ENCODE measurements at regions not wholly inside any gene's neighbourhood (a gene's known extent, or its start where the extent isn't known, plus 50 kb on each side); places are given as distances from the start of the nearest gene placed in this dataset.

GRCh38 chr10:78870458-78870857, 198.3 kb upstream of the ZMIZ1 start:
- DNase-seq, result no peak
- no peaks in the 10 kb centered on the region for H3K36me3 ChIP-seq (ENCODE audit: control insufficient read depth in 3 of 3, insufficient read depth in 2 of 3, low read depth in 1 of 3, low read length in 3 of 3)
- no peak for FAIRE-seq

GRCh38 chr10:78871796-78872195, 197.0 kb upstream of the ZMIZ1 start:
- no peak overlapping the region for H3K4me3 ChIP-seq (ENCODE audit: low read depth in 1 of 3, low read length in 3 of 3)
- no peaks in the 10 kb centered on the region for H3K4me1 ChIP-seq (ENCODE audit: control insufficient read depth in 3 of 3, insufficient read depth in 2 of 3, low read depth in 1 of 3, low read length in 2 of 3)
- FAIRE-seq (no peak), DNase-seq (no peak)
- H3K36me3 ChIP-seq (ENCODE audit: control insufficient read depth in 3 of 3, insufficient read depth in 2 of 3, low read depth in 1 of 3, low read length in 3 of 3), result no peaks in the 10 kb centered on the region
- 86 to 91% (median 91%) methylated on average over 3 of the region's 3 CpGs for WGBS, 3 donors
- no peaks in the 10 kb centered on the region for H3K9me3 ChIP-seq (ENCODE audit: control insufficient read depth in 2 of 2, insufficient read depth in 1 of 2, low read depth in 1 of 2, low read length in 1 of 2)
- H3K27me3 ChIP-seq (ENCODE audit: control insufficient read depth in 3 of 3, insufficient read depth in 3 of 3, low read length in 3 of 3), result peaks cover 0 to 2% (median 0%) of the 10 kb centered on the region in 3 donors
- no peak overlapping the region for H3K27ac ChIP-seq (ENCODE audit: low read depth in 1 of 3, low read length in 2 of 3)

More at GRCh38 chr10:78870458-78870857, 198.3 kb upstream of the ZMIZ1 start:
- Histone ChIP-seq H3K4me1 (ENCODE audit: control insufficient read depth in 3 of 3, insufficient read depth in 2 of 3, low read depth in 1 of 3, low read length in 2 of 3) (no peaks in the 10 kb centered on the region), H3K4me3 (ENCODE audit: low read depth in 1 of 3, low read length in 3 of 3) (no peak overlapping the region), H3K27me3 (ENCODE audit: control insufficient read depth in 3 of 3, insufficient read depth in 3 of 3, low read length in 3 of 3) (peaks cover 0 to 2% (median 0%) of the 10 kb centered on the region in 3 donors), H3K27ac (ENCODE audit: low read depth in 1 of 3, low read length in 2 of 3) (no peak overlapping the region), H3K9me3 (ENCODE audit: control insufficient read depth in 2 of 2, insufficient read depth in 1 of 2, low read depth in 1 of 2, low read length in 1 of 2) (no peaks in the 10 kb centered on the region)
- 65 to 82% (median 82%) methylated on average over 3 of the region's 3 CpGs for WGBS, 3 donors

GRCh38 chr10:78873413-78873812, 195.4 kb upstream of the ZMIZ1 start:
- FAIRE-seq, result no peak
- no peaks in the 10 kb centered on the region for H3K36me3 ChIP-seq (ENCODE audit: control insufficient read depth in 3 of 3, insufficient read depth in 2 of 3, low read depth in 1 of 3, low read length in 3 of 3)
- H3K9me3 ChIP-seq (ENCODE audit: control insufficient read depth in 2 of 2, insufficient read depth in 1 of 2, low read depth in 1 of 2, low read length in 1 of 2), result peaks cover 0 to 5% of the 10 kb centered on the region in 2 donors
- no peak overlapping the region for H3K4me3 ChIP-seq (ENCODE audit: low read depth in 1 of 3, low read length in 3 of 3)
- no peak overlapping the region for H3K27ac ChIP-seq (ENCODE audit: low read depth in 1 of 3, low read length in 2 of 3)
- no peaks in the 10 kb centered on the region for H3K4me1 ChIP-seq (ENCODE audit: control insufficient read depth in 3 of 3, insufficient read depth in 2 of 3, low read depth in 1 of 3, low read length in 2 of 3)
- no peak for DNase-seq
- WGBS, 3 donors, result 85 to 94% (median 89%) methylated on average over 5 of the region's 5 CpGs
- peaks cover 0 to 2% (median 0%) of the 10 kb centered on the region in 3 donors for H3K27me3 ChIP-seq (ENCODE audit: control insufficient read depth in 3 of 3, insufficient read depth in 3 of 3, low read length in 3 of 3)

- DNase-seq (no peak), FAIRE-seq (no peak)
- Histone ChIP-seq H3K36me3 (ENCODE audit: control insufficient read depth in 3 of 3, insufficient read depth in 2 of 3, low read depth in 1 of 3, low read length in 3 of 3) (no peaks in the 10 kb centered on the region), H3K27me3 (ENCODE audit: control insufficient read depth in 3 of 3, insufficient read depth in 3 of 3, low read length in 3 of 3) (no peaks in the 10 kb centered on the region), H3K4me1 (ENCODE audit: control insufficient read depth in 3 of 3, insufficient read depth in 2 of 3, low read depth in 1 of 3, low read length in 2 of 3) (no peaks in the 10 kb centered on the region), H3K27ac (ENCODE audit: low read depth in 1 of 3, low read length in 2 of 3) (no peak overlapping the region), H3K4me3 (ENCODE audit: low read depth in 1 of 3, low read length in 3 of 3) (no peak overlapping the region), H3K9me3 (ENCODE audit: control insufficient read depth in 2 of 2, insufficient read depth in 1 of 2, low read depth in 1 of 2, low read length in 1 of 2) (peaks cover 0 to 7% of the 10 kb centered on the region in 2 donors)
- WGBS, 3 donors, result 78 to 100% (median 85%) methylated on average over 2 of the region's 2 CpGs
Observed at GRCh38 chr10:78875331-78875877, 193.4 kb upstream of the ZMIZ1 start.

GRCh38 chr10:78875932-78876331, 192.8 kb upstream of the ZMIZ1 start:
- Histone ChIP-seq H3K27ac (ENCODE audit: low read depth in 1 of 3, low read length in 2 of 3) (no peak overlapping the region), H3K4me1 (ENCODE audit: control insufficient read depth in 3 of 3, insufficient read depth in 2 of 3, low read depth in 1 of 3, low read length in 2 of 3) (no peaks in the 10 kb centered on the region), H3K27me3 (ENCODE audit: control insufficient read depth in 3 of 3, insufficient read depth in 3 of 3, low read length in 3 of 3) (no peaks in the 10 kb centered on the region), H3K9me3 (ENCODE audit: control insufficient read depth in 2 of 2, insufficient read depth in 1 of 2, low read depth in 1 of 2, low read length in 1 of 2) (peaks cover 0 to 7% of the 10 kb centered on the region in 2 donors), H3K36me3 (ENCODE audit: control insufficient read depth in 3 of 3, insufficient read depth in 2 of 3, low read depth in 1 of 3, low read length in 3 of 3) (no peaks in the 10 kb centered on the region), H3K4me3 (ENCODE audit: low read depth in 1 of 3, low read length in 3 of 3) (no peak overlapping the region)
- DNase-seq (no peak), FAIRE-seq (no peak)
- WGBS, 3 donors, result 77 to 85% (median 82%) methylated on average over 4 of the region's 4 CpGs

- H3K27me3 ChIP-seq (ENCODE audit: control insufficient read depth in 3 of 3, insufficient read depth in 3 of 3, low read length in 3 of 3), result no peaks in the 10 kb centered on the region
- H3K27ac ChIP-seq (ENCODE audit: low read depth in 1 of 3, low read length in 2 of 3), result no peak overlapping the region
- peaks cover 0 to 7% of the 10 kb centered on the region in 2 donors for H3K9me3 ChIP-seq (ENCODE audit: control insufficient read depth in 2 of 2, insufficient read depth in 1 of 2, low read depth in 1 of 2, low read length in 1 of 2)
- FAIRE-seq (no peak), DNase-seq (no peak)
- H3K4me3 ChIP-seq (ENCODE audit: low read depth in 1 of 3, low read length in 3 of 3), result no peak overlapping the region
- WGBS, 3 donors, result 17 to 50% (median 33%) methylated on average over 4 of the region's 4 CpGs
- H3K36me3 ChIP-seq (ENCODE audit: control insufficient read depth in 3 of 3, insufficient read depth in 2 of 3, low read depth in 1 of 3, low read length in 3 of 3), result no peaks in the 10 kb centered on the region
- no peaks in the 10 kb centered on the region for H3K4me1 ChIP-seq (ENCODE audit: control insufficient read depth in 3 of 3, insufficient read depth in 2 of 3, low read depth in 1 of 3, low read length in 2 of 3)
Observed at GRCh38 chr10:78876449-78876848, 192.3 kb upstream of the ZMIZ1 start.

- peaks cover 0 to 7% of the 10 kb centered on the region in 2 donors for H3K9me3 ChIP-seq (ENCODE audit: control insufficient read depth in 2 of 2, insufficient read depth in 1 of 2, low read depth in 1 of 2, low read length in 1 of 2)
- FAIRE-seq, result no peak
- 64 to 67% (median 65%) methylated on average over 3 of the region's 3 CpGs for WGBS, 3 donors
Observed at GRCh38 chr10:78879621-78880020, 189.1 kb upstream of the ZMIZ1 start.

GRCh38 chr10:78886129-78886528, 182.6 kb upstream of the ZMIZ1 start:
- no peak for FAIRE-seq
- Histone ChIP-seq H3K4me3 (ENCODE audit: low read depth in 1 of 3, low read length in 3 of 3) (no peak overlapping the region), H3K27me3 (ENCODE audit: control insufficient read depth in 3 of 3, insufficient read depth in 3 of 3, low read length in 3 of 3) (peaks cover 0 to 3% (median 0%) of the 10 kb centered on the region in 3 donors), H3K4me1 (ENCODE audit: control insufficient read depth in 3 of 3, insufficient read depth in 2 of 3, low read depth in 1 of 3, low read length in 2 of 3) (no peaks in the 10 kb centered on the region), H3K27ac (ENCODE audit: low read depth in 1 of 3, low read length in 2 of 3) (no peak overlapping the region), H3K36me3 (ENCODE audit: control insufficient read depth in 3 of 3, insufficient read depth in 2 of 3, low read depth in 1 of 3, low read length in 3 of 3) (no peaks in the 10 kb centered on the region), H3K9me3 (ENCODE audit: control insufficient read depth in 2 of 2, insufficient read depth in 1 of 2, low read depth in 1 of 2, low read length in 1 of 2) (peaks cover 0 to 2% of the 10 kb centered on the region in 2 donors)
- DNase-seq, result no peak

More at GRCh38 chr10:78879621-78880020, 189.1 kb upstream of the ZMIZ1 start:
- no peaks in the 10 kb centered on the region for H3K4me1 ChIP-seq (ENCODE audit: control insufficient read depth in 3 of 3, insufficient read depth in 2 of 3, low read depth in 1 of 3, low read length in 2 of 3)
- no peaks in the 10 kb centered on the region for H3K36me3 ChIP-seq (ENCODE audit: control insufficient read depth in 3 of 3, insufficient read depth in 2 of 3, low read depth in 1 of 3, low read length in 3 of 3)
- no peak overlapping the region for H3K4me3 ChIP-seq (ENCODE audit: low read depth in 1 of 3, low read length in 3 of 3)
- DNase-seq, result peak in 1 of 2 donors; percentile 13
- H3K27ac ChIP-seq (ENCODE audit: low read depth in 1 of 3, low read length in 2 of 3), result no peak overlapping the region
- no peaks in the 10 kb centered on the region for H3K27me3 ChIP-seq (ENCODE audit: control insufficient read depth in 3 of 3, insufficient read depth in 3 of 3, low read length in 3 of 3)

GRCh38 chr10:78889536-78890063, 179.2 kb upstream of the ZMIZ1 start:
- DNase-seq (no peak), FAIRE-seq (no peak)

More at GRCh38 chr10:78889536-78890063, 179.2 kb upstream of the ZMIZ1 start:
- Histone ChIP-seq H3K4me1 (ENCODE audit: control insufficient read depth in 3 of 3, insufficient read depth in 2 of 3, low read depth in 1 of 3, low read length in 2 of 3) (no peaks in the 10 kb centered on the region), H3K36me3 (ENCODE audit: control insufficient read depth in 3 of 3, insufficient read depth in 2 of 3, low read depth in 1 of 3, low read length in 3 of 3) (no peaks in the 10 kb centered on the region), H3K4me3 (ENCODE audit: low read depth in 1 of 3, low read length in 3 of 3) (no peak overlapping the region), H3K27me3 (ENCODE audit: control insufficient read depth in 3 of 3, insufficient read depth in 3 of 3, low read length in 3 of 3) (peaks cover 0 to 3% (median 0%) of the 10 kb centered on the region in 3 donors), H3K9me3 (ENCODE audit: control insufficient read depth in 2 of 2, insufficient read depth in 1 of 2, low read depth in 1 of 2, low read length in 1 of 2) (peaks cover 0 to 2% of the 10 kb centered on the region in 2 donors), H3K27ac (ENCODE audit: low read depth in 1 of 3, low read length in 2 of 3) (no peak overlapping the region)
- WGBS, 3 donors, result 86 to 89% (median 87%) methylated on average over 7 of the region's 7 CpGs
